IPS DF 4.7 (cell line): ENCODE measurements at regions not wholly inside any gene's neighbourhood (a gene's known extent, or its start where the extent isn't known, plus 50 kb on each side); places are given as distances from the start of the nearest gene placed in this dataset.

Experiments
- DNase-seq: peaks from one replicate; pipeline ENCODE4 v3.0.0-alpha.2; 2013; ENCODE audit warnings: low spot score; ENCODE audit errors: extremely low read depth

- DNase-seq: no peak
Observed at GRCh38 chr2:19846567-19846966, 55.2 kb downstream of the TTC32 start.

- DNase-seq: no peak
Observed at GRCh38 chr2:19846030-19846429, 55.8 kb downstream of the TTC32 start.

- no peak for DNase-seq
Observed at GRCh38 chr2:19845323-19845920, 56.4 kb downstream of the TTC32 start.

- DNase-seq: no peak
Observed at GRCh38 chr2:19844750-19845149, 57.0 kb downstream of the TTC32 start.

- no peak for DNase-seq
Observed at GRCh38 chr2:19843992-19844515, 57.7 kb downstream of the TTC32 start.

- no peak for DNase-seq
Observed at GRCh38 chr2:19841918-19842693, 59.7 kb downstream of the TTC32 start.

- DNase-seq: no peak
Observed at GRCh38 chr2:19839438-19839837, 62.3 kb downstream of the TTC32 start.

- DNase-seq: no peak
Observed at GRCh38 chr2:19838616-19839015, 63.2 kb downstream of the TTC32 start.

- no peak for DNase-seq
Observed at GRCh38 chr2:19837235-19837766, 64.5 kb downstream of the TTC32 start.

- no peak for DNase-seq
Observed at GRCh38 chr2:19835781-19836281, 66.0 kb downstream of the TTC32 start.

GRCh38 chr2:19833978-19834377 is 67.8 kb downstream of the TTC32 start:
- DNase-seq: no peak

GRCh38 chr2:19829672-19830071 is 72.1 kb downstream of the TTC32 start:
- no peak for DNase-seq

GRCh38 chr2:19826874-19827273 is 74.9 kb downstream of the TTC32 start:
- DNase-seq: no peak

- no peak for DNase-seq
Observed at GRCh38 chr2:19823507-19823906, 78.3 kb downstream of the TTC32 start.

GRCh38 chr2:19819097-19820065 is 82.4 kb downstream of the TTC32 start:
- DNase-seq: no peak

- DNase-seq: no peak
Observed at GRCh38 chr2:19818543-19818942, 83.2 kb downstream of the TTC32 start.

- DNase-seq: no peak
Observed at GRCh38 chr2:19818039-19818438, 83.7 kb downstream of the TTC32 start.

- no peak for DNase-seq
Observed at GRCh38 chr2:19815746-19816145, 86.0 kb downstream of the TTC32 start.

GRCh38 chr2:19812166-19812565 is 89.6 kb downstream of the TTC32 start:
- no peak for DNase-seq

GRCh38 chr2:19811186-19811585 is 90.6 kb downstream of the TTC32 start:
- DNase-seq: no peak

GRCh38 chr2:19810637-19811036 is 91.1 kb downstream of the TTC32 start:
- no peak for DNase-seq
